ENCODE measurements at regions not wholly inside any gene's neighbourhood (a gene's known extent, or its start where the extent isn't known, plus 50 kb on each side); places are given as distances from the start of the nearest gene placed in this dataset.
"Not testable (repeated sequence)": the region's sequence is repeated elsewhere in the genome, so short reads cannot be mapped to it uniquely, and the experiment has no call there.

DNA sequence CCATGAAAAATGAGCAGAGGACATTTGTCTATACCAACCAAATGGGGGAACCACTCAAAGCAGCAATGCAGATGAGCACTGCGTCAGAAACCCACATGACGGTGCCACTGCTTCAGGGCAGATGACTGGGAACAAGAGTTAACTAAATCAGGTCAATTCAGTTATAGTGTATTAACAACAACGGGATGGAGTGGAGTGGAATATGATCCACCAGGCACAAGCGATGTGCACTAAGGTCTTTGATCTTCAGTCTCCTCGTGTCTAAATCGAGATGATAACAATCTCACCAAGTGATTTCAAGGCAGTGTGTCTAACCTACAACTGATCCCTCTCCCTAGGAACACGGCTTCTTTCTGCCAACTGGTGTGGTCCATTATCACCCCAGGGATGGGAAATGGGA lies 269.0 kb downstream of the RAD51AP2 start:
- no peak for DNase-seq

- no peak for DNase-seq
These were observed 272.3 kb downstream of the RAD51AP2 start for GRCh38 chr2:17245906-17246305.

- no peak for DNase-seq
These were observed 275.3 kb downstream of the RAD51AP2 start for GRCh38 chr2:17242813-17243485.

DNA sequence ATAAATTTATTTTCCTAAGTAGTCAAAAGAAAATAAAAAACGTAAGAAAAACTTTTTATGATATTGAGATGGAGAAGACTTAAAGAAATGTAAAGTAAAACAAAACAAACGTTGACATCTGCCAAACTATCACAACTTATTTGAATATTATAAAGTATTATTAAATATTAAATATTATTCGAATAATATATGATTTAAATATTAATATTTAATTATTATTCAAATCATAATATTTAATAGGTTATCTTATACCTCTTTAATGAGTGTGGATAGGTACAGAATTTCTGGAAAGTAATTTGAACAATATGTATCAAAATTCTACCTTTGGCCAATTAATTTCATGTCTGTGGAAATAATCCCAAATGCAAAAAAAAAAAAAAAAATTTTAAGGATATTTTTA lies 278.7 kb downstream of the RAD51AP2 start:
- no peak for DNase-seq

- DNase-seq: no peak
These were observed 283.1 kb downstream of the RAD51AP2 start for GRCh38 chr2:17235167-17235566.

GRCh38 chr2:17232776-17233556 lies 285.3 kb downstream of the RAD51AP2 start:
- no peak for DNase-seq

GRCh38 chr2:17231394-17231965 lies 286.8 kb downstream of the RAD51AP2 start:
- no peak for DNase-seq

GRCh38 chr2:17229414-17229813 lies 288.8 kb downstream of the RAD51AP2 start:
- no peak for DNase-seq

DNA sequence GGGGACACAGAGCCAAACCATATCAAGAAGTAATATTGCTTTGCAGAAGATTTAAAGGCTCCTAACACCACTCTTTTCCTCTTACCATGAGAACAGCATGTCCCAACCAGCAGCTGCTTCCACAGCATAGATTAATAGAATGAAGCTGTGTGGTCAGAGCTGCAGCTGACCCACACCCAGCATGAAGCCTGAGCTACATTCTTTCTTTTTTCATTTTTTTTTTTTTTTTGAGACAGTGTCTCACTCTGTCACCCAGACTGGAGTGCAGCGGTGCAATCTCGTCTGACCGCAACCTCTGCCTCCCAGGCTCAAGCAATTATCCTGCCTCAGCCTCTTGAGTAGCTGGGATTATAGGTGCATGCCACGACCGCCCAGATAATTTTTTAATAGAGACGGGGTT lies 289.8 kb downstream of the RAD51AP2 start:
- DNase-seq: no peak

GRCh38 chr2:17227856-17228255 lies 290.4 kb downstream of the RAD51AP2 start:
- no peak for DNase-seq

DNA sequence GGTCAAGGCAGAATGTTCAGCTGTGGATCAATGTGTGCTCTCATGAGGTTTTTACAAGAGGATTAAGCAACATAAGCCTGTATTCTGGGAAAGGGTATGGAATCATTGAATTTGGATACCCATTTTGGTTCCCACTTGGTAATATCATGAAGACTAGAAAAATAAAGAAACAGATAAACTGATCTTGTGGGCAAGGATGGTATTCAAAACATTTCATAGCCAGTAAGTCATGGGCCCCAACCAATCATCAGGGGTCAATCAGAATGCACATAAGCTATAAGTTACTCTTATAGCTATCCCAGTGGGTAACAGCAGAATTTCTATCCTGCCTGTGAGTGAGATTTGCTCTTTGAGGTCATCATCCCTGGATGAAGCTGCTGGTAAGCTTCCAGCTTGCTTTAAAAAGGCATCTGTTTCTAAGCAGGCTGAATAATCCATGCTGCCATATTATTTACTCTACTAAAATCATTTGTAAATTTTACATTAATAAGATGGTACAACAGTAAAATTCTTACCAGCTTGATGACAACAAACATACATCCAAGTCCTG lies 291.2 kb downstream of the RAD51AP2 start:
- DNase-seq: no peak

DNA sequence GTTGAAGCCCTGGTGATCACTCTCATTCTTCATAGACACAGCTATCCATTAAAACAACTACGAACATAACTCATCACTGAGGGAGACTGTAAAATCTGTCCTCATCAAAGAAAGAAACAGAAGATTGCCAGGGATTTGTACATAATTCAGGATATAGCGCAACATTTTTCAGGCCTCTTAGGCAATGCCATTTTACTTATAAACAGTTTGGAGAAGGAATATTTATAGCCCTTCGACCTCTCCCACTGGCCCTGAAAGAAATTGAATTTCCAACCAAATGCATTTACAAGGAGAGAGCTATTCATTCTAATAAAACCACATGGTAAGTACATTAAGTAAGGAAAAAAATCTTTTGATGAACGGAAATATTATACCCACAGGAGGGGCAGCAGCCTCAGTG lies 295.0 kb downstream of the RAD51AP2 start:
- no peak for DNase-seq

DNA sequence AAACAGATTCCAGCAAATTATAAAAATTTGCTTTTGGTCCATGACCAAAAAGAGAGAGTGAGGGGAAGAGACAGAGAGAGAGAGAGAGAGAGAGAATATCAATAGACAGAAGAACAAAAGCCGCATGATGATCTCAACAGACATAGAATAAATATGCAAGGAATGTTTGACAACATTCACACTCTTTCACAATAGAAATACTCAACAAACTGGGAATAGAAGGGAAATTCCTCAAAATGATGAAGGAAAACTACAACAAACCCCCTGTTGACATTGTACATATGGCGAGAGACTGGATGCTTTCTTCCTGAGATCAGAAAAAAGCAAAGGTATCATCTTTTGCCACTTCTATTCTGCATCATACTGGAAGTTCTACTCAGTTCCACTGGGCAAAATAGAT lies 309.7 kb downstream of the RAD51AP2 start:
- DNase-seq: no peak

DNA sequence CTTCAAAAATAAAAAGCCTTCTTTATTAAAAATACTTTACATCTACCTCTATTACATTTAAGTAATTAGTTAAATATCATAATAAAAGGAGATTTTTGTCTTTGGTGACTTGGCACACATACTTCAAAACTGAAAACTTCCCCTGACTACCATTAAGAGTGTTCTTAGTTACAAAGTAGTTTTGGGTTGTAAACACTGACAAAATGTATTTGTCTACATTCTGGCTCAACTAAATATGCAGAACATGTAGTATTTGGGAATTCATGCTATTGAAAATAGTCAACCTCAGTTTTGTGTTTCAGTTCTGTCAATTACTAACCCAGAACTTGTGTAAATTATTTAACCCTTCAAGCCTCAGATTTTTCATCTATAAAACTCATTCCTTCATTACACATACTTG lies 311.5 kb downstream of the RAD51AP2 start:
- no peak for DNase-seq

DNA sequence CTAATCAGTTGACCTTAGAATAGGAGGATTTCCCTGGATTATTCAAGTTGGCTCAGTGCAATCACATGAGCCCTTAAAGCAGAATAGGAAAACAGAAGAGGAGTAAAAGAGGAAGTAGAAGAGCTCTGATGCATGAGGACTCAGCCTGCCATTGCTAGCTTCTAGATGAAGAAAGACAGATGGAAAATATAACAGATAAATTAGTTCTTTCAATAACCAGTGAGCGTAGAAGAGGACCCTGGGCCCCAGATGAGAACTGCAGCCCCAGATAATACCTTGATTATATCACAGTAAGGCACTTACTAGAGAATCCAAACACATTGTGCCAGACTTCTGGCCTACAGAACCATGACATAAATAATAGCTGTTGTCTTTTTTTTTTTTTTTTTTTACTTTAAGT lies 314.0 kb downstream of the RAD51AP2 start:
- DNase-seq: not testable (repeated sequence)

- DNase-seq: not testable (repeated sequence)
These were observed 315.6 kb downstream of the RAD51AP2 start for GRCh38 chr2:17202628-17203027.

DNA sequence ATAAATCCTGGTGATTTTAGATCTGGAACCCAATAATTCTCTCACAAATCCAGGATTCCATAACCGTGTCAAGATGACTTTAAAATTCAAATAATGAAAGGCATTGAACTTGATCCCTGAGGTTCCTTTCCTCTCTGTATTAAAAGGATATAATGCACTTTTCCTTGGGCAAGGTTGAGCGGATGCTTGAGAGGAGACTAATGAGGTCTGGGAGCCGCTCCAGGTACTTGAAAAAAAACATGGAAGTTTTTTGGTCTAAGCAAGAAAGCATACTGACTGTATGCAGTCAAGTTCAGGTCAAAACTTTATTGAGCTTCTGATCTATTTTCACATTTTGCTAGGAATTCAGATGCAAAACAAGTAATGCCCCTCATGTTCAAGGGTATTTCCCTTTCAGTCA lies 318.5 kb downstream of the RAD51AP2 start:
- DNase-seq: no peak

- DNase-seq: no peak
These were observed 321.9 kb downstream of the RAD51AP2 start for GRCh38 chr2:17196380-17196779.

GRCh38 chr2:17195016-17195415 lies 323.2 kb downstream of the RAD51AP2 start:
- DNase-seq: no peak

- no peak for DNase-seq
These were observed 324.2 kb downstream of the RAD51AP2 start for GRCh38 chr2:17194083-17194482.

GRCh38 chr2:17193433-17193890 lies 324.8 kb downstream of the RAD51AP2 start:
- DNase-seq: not testable (repeated sequence)

DNA sequence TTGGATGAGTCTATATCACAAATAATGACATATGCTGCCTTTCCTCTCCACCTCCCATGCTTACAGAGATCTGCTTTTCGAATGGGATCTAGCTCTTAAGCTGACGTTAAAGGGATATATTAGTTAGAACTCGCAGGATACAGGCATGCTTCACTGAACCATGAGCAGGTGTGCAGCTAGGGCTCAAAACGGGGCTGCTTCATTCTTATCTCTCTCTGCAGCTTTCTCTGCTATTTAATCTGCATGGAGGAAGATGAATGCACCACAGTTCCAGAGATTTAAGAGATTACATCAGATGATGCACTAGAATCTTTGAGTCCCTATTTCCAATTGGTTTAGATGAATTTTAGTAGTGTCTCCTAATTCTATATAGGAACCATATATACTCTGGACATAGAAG lies 327.0 kb downstream of the RAD51AP2 start:
- DNase-seq: no peak

GRCh38 chr2:17190527-17190926 lies 327.7 kb downstream of the RAD51AP2 start:
- DNase-seq: no peak

DNA sequence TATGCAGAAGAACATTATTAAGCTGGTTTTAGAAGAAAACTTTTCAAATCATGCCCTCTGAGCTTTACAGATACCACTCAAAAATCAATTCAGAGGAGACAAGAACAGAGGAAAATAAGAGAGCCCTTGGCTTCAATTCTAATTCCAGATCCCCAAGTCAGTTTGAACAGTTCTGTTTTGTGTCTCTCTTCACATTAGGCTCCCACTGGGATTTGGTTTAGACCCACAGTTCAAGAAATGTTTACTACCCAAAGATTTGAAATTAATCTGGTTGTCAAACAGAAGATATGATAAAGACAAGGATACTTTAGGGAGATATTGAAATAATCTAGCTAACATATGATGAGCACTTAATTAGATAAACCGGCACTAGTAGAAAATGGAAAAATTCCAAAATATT lies 329.5 kb downstream of the RAD51AP2 start:
- DNase-seq: no peak

All from NCI-H1694 treated with DMSO at 0.1 percent for 48 hours (cell line).